HG02885 (cell line): ENCODE measurements at regions not wholly inside any gene's neighbourhood (a gene's known extent, or its start where the extent isn't known, plus 50 kb on each side); places are given as distances from the start of the nearest gene placed in this dataset.

Experiments used
- ATAC-seq: cut with Tn5 transposase; IDR thresholded peaks from one replicate; pipeline ENCODE4 v1.9.1; 2021; ENCODE audit warnings: mild to moderate bottlenecking; ENCODE audit not compliant: unreplicated experiment, poor library complexity

GRCh38 chr12:13606290-13606689, 375.1 kb downstream of the GRIN2B start:
- no peak for ATAC-seq

GRCh38 chr12:13603953-13604352, 377.4 kb downstream of the GRIN2B start:
- no peak for ATAC-seq

GRCh38 chr12:13602172-13602571, 379.2 kb downstream of the GRIN2B start:
- ATAC-seq: no peak

GRCh38 chr12:13599176-13599575, 382.2 kb downstream of the GRIN2B start:
- ATAC-seq: no peak

- no peak for ATAC-seq
Measured at GRCh38 chr12:13597837-13598236, 383.6 kb downstream of the GRIN2B start.

GRCh38 chr12:13597166-13597565, 384.2 kb downstream of the GRIN2B start:
- ATAC-seq: no peak

GRCh38 chr12:13596714-13597113, 384.7 kb downstream of the GRIN2B start:
- ATAC-seq: no peak

- ATAC-seq: no peak
Measured at GRCh38 chr12:13595536-13596443, 385.6 kb downstream of the GRIN2B start.

GRCh38 chr12:13594731-13595514, 386.5 kb downstream of the GRIN2B start:
- ATAC-seq: no peak

- no peak for ATAC-seq
Measured at GRCh38 chr12:13592063-13592942, 389.1 kb downstream of the GRIN2B start.

GRCh38 chr12:13591488-13591887, 389.9 kb downstream of the GRIN2B start:
- no peak for ATAC-seq

- ATAC-seq: no peak
Measured at GRCh38 chr12:13591059-13591458, 390.3 kb downstream of the GRIN2B start.

- no peak for ATAC-seq
Measured at GRCh38 chr12:13588574-13588973, 392.0 kb downstream of the EMP1 start.

- ATAC-seq: no peak
Measured at GRCh38 chr12:13587721-13588390, 391.3 kb downstream of the EMP1 start.

GRCh38 chr12:13586361-13586760, 389.8 kb downstream of the EMP1 start:
- no peak for ATAC-seq

GRCh38 chr12:13584541-13584940, 388.0 kb downstream of the EMP1 start:
- no peak for ATAC-seq

- no peak for ATAC-seq
Measured at GRCh38 chr12:13583630-13584029, 387.1 kb downstream of the EMP1 start.

- no peak for ATAC-seq
Measured at GRCh38 chr12:13582421-13582820, 385.9 kb downstream of the EMP1 start.

- no peak for ATAC-seq
Measured at GRCh38 chr12:13581031-13581430, 384.5 kb downstream of the EMP1 start.

GRCh38 chr12:13580206-13580605, 383.7 kb downstream of the EMP1 start:
- ATAC-seq: no peak
